GM13977 (cell line): ENCODE measurements at regions not wholly inside any gene's neighbourhood (a gene's known extent, or its start where the extent isn't known, plus 50 kb on each side); places are given as distances from the start of the nearest gene placed in this dataset.
"Not testable (repeated sequence)": the region's sequence is repeated elsewhere in the genome, so short reads cannot be mapped to it uniquely, and the experiment has no call there.

Experiments used
- DNase-seq: peaks from one replicate; pipeline ENCODE4 v3.0.0; 2012; ENCODE audit warnings: low spot score
- in situ Hi-C: fragments of 300-500 bp; cut with MboI; formaldehyde crosslinking; loops from one replicate; pipeline ENCODE4 v1.12.0; 2022; ENCODE audit warnings: low sequenced_read_pairs, low pct_unique_long_range_greater_than_20kb, mixed read lengths, inconsistent platforms; ENCODE audit not compliant: unreplicated experiment
- TF ChIP-seq, protein P1 (sequence below): IDR thresholded peaks from 2 replicates; pipeline ENCODE4 v1.5.1; 2012; ENCODE audit warnings: mild to moderate bottlenecking, control low read depth; ENCODE audit not compliant: insufficient read depth; ENCODE audit errors: extremely low read depth, missing control alignments

DNA sequence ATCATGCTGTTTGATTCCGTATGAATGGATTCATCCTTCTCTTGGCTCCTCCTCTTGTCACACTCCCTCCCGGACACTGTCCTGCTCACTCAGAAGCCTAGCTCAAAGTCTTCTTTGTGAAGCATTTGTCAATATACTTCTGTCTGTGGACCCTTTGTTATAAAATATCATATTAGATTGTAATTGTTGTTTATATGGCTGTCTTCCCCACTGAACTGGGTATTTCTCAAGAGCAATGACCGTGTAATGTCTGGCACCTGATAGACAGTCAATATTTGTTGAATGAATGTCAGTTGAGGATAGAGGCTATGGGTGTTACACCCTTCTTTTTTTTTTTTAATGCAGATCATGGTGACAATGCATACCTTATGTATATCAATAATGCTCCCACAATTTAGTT is 335.3 kb downstream of the SOX4 start:
- in situ Hi-C loops: no loop called here
- no peak for DNase-seq
- TF ChIP-seq, protein P1, sequence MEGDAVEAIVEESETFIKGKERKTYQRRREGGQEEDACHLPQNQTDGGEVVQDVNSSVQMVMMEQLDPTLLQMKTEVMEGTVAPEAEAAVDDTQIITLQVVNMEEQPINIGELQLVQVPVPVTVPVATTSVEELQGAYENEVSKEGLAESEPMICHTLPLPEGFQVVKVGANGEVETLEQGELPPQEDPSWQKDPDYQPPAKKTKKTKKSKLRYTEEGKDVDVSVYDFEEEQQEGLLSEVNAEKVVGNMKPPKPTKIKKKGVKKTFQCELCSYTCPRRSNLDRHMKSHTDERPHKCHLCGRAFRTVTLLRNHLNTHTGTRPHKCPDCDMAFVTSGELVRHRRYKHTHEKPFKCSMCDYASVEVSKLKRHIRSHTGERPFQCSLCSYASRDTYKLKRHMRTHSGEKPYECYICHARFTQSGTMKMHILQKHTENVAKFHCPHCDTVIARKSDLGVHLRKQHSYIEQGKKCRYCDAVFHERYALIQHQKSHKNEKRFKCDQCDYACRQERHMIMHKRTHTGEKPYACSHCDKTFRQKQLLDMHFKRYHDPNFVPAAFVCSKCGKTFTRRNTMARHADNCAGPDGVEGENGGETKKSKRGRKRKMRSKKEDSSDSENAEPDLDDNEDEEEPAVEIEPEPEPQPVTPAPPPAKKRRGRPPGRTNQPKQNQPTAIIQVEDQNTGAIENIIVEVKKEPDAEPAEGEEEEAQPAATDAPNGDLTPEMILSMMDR: no peak

DNA sequence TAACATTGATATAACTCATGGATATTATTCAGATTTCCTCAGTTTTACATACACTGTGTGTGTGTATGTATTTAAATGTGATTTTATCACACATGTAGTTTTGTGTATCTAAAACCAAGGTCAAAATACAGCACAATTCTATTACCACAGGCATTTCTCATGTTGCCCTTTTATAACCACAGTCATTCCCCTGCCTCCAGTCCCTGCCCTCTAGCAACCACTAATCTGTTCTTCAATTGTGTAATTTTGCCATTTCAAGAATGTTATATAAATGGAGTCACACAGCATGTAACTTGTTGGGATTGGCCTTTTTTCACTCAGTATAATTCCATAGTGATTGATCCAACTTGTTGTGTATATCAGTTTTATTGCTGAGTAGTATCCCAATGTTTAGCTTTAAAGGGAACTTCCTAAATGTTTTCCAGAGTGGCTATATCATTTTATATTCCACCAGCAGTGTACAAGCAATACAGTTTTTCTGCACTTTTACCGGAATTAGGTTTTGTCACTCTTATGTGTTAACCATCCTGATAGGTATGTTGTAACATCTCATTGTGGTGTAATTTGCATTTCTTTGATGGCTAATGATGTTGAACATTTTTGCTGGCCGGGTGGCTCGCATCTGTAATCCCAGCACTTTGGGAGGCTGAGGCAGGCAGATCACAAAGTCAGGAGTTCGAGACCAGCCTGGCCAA is 338.2 kb downstream of the SOX4 start:
- no peak for DNase-seq
- TF ChIP-seq, protein P1: no peak
- in situ Hi-C loops: no loop called here

GRCh38 chr6:21933351-21933750 is 339.8 kb downstream of the SOX4 start:
- in situ Hi-C loops: no loop called here
- TF ChIP-seq, protein P1: no peak
- DNase-seq: no peak

- no peak for DNase-seq
- TF ChIP-seq, protein P1: no peak
- in situ Hi-C loops: no loop called here
Observed at GRCh38 chr6:21935142-21935541, 341.6 kb downstream of the SOX4 start.

DNA sequence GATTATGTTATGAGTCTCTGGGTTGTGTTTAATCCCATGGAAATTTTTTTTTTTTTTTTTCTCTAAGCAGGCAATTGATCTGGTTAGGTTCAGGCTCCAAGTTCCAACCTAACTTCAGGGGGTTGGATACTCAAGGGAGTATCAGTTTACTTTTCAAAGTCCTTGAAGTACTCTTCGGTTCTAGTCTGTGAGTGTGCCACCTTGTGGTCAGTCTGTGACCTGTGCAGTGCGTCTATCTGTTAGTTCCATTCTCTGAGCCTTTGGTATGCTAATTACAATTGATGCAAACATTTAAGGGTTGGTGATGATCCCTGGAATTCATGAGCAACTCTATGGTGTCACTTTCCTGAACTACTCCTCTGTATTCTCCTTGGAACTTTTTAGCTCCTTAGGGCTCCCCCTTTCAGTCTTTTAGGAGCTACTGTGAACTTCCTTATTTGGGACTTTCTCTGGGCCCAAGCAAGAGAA is 342.0 kb downstream of the SOX4 start:
- in situ Hi-C loops: no loop called here
- DNase-seq: peak; percentile 26
- TF ChIP-seq, protein P1: peak; percentile 57

DNA sequence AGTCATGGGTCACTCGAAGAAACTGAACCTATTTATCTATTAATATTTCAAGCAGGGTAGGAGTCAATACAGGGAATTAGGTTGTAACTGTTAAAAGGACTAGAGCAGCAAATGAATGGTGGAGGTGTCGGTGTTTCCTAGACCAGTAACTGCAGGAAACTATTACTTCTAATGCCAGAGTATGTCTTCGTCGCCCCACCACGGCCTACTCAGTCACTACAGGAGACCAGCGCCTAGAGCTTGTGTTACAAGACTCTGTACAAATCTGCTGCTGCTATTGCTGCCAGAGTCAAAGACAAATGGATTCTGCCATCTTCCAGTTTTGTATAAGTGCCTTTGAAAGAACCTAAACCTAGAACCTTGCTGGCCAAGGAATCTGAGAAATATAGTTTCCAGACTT is 343.9 kb downstream of the SOX4 start:
- no peak for DNase-seq
- in situ Hi-C loops: no loop called here
- TF ChIP-seq, protein P1: no peak

GRCh38 chr6:21939066-21939465 is 345.5 kb downstream of the SOX4 start:
- DNase-seq, in situ Hi-C loops: not testable (repeated sequence)
